AG09309 (cell line): ENCODE measurements at regions not wholly inside any gene's neighbourhood (a gene's known extent, or its start where the extent isn't known, plus 50 kb on each side); places are given as distances from the start of the nearest gene placed in this dataset.

Experiments
- DNase-seq: peaks from one replicate; pipeline ENCODE4 v3.0.0-alpha.2; 2010; ENCODE audit warnings: low read depth
- H3K4me3 ChIP-seq: 2 replicates; pipeline ENCODE4 v1.5.1; 2011; ENCODE audit warnings: mild to moderate bottlenecking, low read depth, low read length, moderate library complexity; ENCODE audit not compliant: control insufficient read depth
- TF ChIP-seq, protein P1 (sequence below): IDR thresholded peaks from 2 replicates; pipeline ENCODE4 v1.5.1; 2011; ENCODE audit warnings: mild to moderate bottlenecking, low read depth, low read length, inconsistent platforms; ENCODE audit not compliant: insufficient read depth, control insufficient read depth; ENCODE audit errors: missing control alignments

DNA sequence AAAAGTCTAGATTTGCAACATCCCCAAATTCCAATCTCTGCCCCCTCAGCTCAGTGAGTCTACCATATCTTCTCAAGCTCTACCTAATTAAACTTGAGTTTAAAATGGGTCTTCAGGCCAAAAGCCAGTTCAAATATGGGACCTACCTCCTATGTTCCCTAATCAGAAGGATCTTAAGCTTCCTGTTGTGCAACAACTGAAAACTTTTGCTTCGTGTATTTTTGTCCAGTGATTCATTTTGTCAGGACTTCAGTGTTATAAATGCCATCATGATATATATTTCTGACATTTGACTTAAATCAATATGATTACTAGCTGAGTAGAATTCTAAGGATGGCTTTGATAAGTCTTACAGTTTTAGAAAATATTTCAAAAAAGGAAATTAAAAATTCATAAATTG lies 622.6 kb upstream of the PTCHD4 start:
- H3K4me3 ChIP-seq: no peak overlapping the region
- no peak for DNase-seq
- TF ChIP-seq, protein P1, sequence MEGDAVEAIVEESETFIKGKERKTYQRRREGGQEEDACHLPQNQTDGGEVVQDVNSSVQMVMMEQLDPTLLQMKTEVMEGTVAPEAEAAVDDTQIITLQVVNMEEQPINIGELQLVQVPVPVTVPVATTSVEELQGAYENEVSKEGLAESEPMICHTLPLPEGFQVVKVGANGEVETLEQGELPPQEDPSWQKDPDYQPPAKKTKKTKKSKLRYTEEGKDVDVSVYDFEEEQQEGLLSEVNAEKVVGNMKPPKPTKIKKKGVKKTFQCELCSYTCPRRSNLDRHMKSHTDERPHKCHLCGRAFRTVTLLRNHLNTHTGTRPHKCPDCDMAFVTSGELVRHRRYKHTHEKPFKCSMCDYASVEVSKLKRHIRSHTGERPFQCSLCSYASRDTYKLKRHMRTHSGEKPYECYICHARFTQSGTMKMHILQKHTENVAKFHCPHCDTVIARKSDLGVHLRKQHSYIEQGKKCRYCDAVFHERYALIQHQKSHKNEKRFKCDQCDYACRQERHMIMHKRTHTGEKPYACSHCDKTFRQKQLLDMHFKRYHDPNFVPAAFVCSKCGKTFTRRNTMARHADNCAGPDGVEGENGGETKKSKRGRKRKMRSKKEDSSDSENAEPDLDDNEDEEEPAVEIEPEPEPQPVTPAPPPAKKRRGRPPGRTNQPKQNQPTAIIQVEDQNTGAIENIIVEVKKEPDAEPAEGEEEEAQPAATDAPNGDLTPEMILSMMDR: no peak

DNA sequence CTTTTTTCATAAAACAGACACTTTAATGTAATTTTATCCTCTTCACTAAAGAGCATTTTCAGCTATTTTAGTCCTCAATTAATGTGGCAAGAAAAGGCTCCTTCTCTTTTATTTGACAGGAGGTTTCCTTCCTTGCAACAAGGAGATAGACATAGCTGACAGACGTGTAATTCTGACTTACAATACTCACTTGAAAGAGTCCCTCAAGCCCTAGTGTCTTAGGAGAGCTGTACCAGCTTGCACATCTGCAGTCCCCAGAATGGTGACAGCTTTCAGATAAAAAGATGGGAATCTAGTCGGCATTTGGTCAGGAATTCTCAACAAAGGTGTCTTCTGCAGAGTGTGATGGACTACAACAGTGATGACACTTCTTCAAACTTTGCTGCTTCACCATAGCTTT lies 603.7 kb upstream of the PTCHD4 start:
- TF ChIP-seq, protein P1: no peak
- DNase-seq: no peak
- H3K4me3 ChIP-seq: no peak overlapping the region

DNA sequence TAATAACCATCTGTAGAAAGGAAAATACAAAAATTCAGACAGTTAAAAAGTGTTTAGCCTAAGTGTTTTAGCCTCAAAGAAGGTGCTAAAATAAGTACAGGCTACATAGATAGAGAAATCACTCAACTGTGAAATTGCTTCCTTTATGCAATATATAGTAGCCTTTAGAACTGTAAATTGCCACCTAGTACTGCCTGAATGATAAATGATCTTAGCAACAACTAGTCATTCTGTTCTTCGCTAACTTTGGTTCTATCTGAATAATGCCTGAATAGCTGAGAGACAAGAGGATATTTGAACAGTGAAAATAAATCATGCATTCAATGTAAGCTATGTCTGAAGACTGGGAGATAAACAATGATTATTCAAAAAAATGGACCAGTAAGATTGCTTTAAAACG lies 603.3 kb upstream of the PTCHD4 start:
- no peak for DNase-seq
- no peak overlapping the region for H3K4me3 ChIP-seq

GRCh38 chr6:48713612-48714011 lies 602.6 kb upstream of the PTCHD4 start:
- no peak overlapping the region for H3K4me3 ChIP-seq
- no peak for DNase-seq
- TF ChIP-seq, protein P1: no peak

More for the DNA sequence above, 603.3 kb upstream of the PTCHD4 start:
- TF ChIP-seq, protein P1: no peak

GRCh38 chr6:48706310-48706709 lies 595.3 kb upstream of the PTCHD4 start:
- no peak overlapping the region for H3K4me3 ChIP-seq
- no peak for DNase-seq
- TF ChIP-seq, protein P1: no peak

DNA sequence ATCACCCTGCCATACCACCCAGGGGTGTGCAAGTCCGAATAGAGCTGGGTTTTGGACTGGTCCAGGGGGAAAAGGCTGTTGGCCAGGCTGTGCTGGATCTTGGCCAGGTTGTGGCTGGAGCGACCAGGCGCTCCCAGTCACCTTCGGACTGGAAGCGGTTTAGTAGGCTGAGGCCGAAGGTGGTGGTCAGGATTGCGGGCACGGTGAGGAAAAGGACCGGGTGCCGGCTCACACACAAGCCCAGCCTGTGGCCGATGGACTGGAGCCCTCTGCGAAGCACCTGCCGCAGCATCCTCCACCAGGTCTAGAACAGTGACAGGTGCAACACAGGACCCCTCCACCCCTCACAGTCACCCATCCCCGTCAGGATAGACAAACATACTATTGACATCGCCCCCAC lies 590.6 kb upstream of the PTCHD4 start:
- no peak for DNase-seq
- TF ChIP-seq, protein P1: no peak
- no peak overlapping the region for H3K4me3 ChIP-seq

DNA sequence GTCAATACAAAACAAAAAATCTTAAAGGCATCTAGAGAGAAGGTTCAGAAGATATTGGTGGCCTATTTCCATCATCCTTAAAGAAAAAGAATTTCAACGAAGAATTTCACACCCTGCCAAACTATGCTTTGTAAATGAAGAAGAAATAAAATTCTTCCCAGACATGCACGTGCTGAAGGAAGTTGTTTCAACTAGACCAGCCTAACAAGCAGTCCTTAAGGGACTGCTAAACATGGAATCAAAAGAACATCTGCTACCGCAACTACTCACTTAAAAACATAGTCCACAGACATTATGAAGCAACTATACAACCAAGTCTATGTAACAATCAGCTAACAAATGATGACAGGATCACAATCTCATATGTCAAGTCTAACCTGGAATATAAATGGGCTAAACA lies 584.9 kb upstream of the PTCHD4 start:
- TF ChIP-seq, protein P1: no peak

More for the DNA sequence above, 584.9 kb upstream of the PTCHD4 start:
- no peak for DNase-seq
- no peak overlapping the region for H3K4me3 ChIP-seq
